Fibroblast of lung (primary cell): ENCODE measurements at regions not wholly inside any gene's neighbourhood (a gene's known extent, or its start where the extent isn't known, plus 50 kb on each side); places are given as distances from the start of the nearest gene placed in this dataset.

Source experiments
- DNase-seq, 2 donors: peaks; one replicate each; pipeline versions ENCODE4 v3.0.0 to v3.0.0-alpha.2; 2010; ENCODE audit warnings: low read depth in 2 of 2
- H2AFZ ChIP-seq: 2 replicates; pipeline ENCODE4 v1.5.1; 2012; ENCODE audit warnings: low read length, control low read depth, inconsistent platforms
- H3K27ac ChIP-seq: 2 replicates; pipeline ENCODE4 v1.5.1; 2011; ENCODE audit warnings: low read length, control low read depth; ENCODE audit not compliant: insufficient read depth
- H3K27me3 ChIP-seq: 2 replicates; pipeline ENCODE4 v1.5.1; 2011; ENCODE audit warnings: mild to moderate bottlenecking, low read length; ENCODE audit not compliant: control insufficient read depth, insufficient read depth
- H3K36me3 ChIP-seq: 2 replicates; pipeline ENCODE4 v1.5.1; 2011; ENCODE audit warnings: low read length; ENCODE audit not compliant: control insufficient read depth, insufficient read depth
- H3K4me1 ChIP-seq: 2 replicates; pipeline ENCODE4 v1.5.1; 2011; ENCODE audit warnings: low read length; ENCODE audit not compliant: control insufficient read depth, insufficient read depth; ENCODE audit errors: extremely low read depth
- H3K4me2 ChIP-seq: 2 replicates; pipeline ENCODE4 v1.5.1; 2011; ENCODE audit warnings: low read length, control low read depth; ENCODE audit not compliant: insufficient read depth; ENCODE audit errors: extremely low read depth
- H3K4me3 ChIP-seq, 4 experiments: fragments of 200-600 bp in 1 of 4; sonication (generic) in 1 of 4; replicated peaks in 1 of 4; 2 replicates each; pipeline ENCODE4 v1.5.1; 2011 to 2016; ENCODE audit warnings: low read length in 4 of 4, low read depth in 3 of 4, mild to moderate bottlenecking in 3 of 4, control low read depth in 2 of 4, inconsistent platforms in 1 of 4, mixed read lengths in 1 of 4; ENCODE audit not compliant: insufficient read depth in 1 of 4; ENCODE audit errors: control extremely low read depth in 1 of 4
- H3K79me2 ChIP-seq: 2 replicates; pipeline ENCODE4 v1.5.1; 2012; ENCODE audit warnings: mild to moderate bottlenecking, low read length, inconsistent platforms; ENCODE audit not compliant: control insufficient read depth, insufficient read depth
- H3K9ac ChIP-seq: 2 replicates; pipeline ENCODE4 v1.5.1; 2011; ENCODE audit warnings: mild to moderate bottlenecking, low read length, control low read depth; ENCODE audit not compliant: insufficient read depth
- H3K9me3 ChIP-seq: 2 replicates; pipeline ENCODE4 v1.5.1; 2012; ENCODE audit warnings: low read depth, low read length; ENCODE audit not compliant: control insufficient read depth, insufficient read depth
- H4K20me1 ChIP-seq: 2 replicates; pipeline ENCODE4 v1.5.1; 2011; ENCODE audit warnings: low read length; ENCODE audit not compliant: control insufficient read depth, insufficient read depth; ENCODE audit errors: extremely low read depth
- CTCF ChIP-seq, 2 donors: IDR thresholded peaks in 1 of 2; conservative IDR thresholded peaks in 1 of 2; 1 replicate in 1 of 2; 2 replicates in 1 of 2; pipeline ENCODE4 v1.5.1; 2011 to 2012; ENCODE audit warnings: low read length in 2 of 2, control low read depth in 1 of 2, inconsistent platforms in 1 of 2, low read depth in 1 of 2, mild to moderate bottlenecking in 1 of 2
- EZH2 ChIP-seq: IDR thresholded peaks from 2 replicates; pipeline ENCODE4 v1.5.1; 2012; ENCODE audit warnings: low read length, control low read depth, mild to moderate bottlenecking; ENCODE audit errors: missing control alignments

DNA sequence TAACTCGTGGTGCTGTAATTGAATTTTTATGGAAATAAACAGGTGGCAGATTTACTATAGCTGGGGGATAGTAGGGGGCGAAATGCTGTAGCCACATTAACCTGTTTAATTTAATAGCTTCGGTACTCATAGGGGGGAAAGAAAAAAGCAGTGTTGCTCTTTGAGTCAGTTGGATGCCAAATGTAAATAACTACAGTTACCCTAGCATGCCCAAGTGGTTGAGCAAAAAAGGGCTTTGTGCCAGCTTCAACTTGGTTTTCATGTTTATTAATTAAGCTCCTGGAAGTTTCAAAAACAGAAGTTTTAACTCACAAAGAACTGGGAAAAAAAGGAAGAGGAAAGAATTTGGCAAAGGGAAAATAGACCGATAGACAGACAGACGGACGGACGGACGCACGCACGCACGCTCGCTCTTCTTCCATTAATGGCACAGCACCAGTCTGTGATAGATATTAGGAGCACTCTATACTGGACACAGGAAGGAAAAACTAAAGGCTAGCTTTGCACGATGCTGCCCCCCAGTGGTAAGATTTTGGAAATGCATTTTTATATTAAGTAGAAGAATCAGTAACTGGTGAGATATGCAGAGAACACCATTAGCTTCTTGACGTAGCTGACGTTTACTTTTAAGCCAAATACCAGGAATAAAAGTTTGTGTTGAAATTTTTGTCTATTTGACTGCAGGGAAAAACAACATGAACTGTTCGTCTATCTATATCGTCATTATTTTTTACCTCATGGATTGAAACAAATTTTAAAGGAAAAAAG is 151.8 kb downstream of the SLC7A11 start:
- H3K9me3 ChIP-seq = no peaks in the 10 kb centered on the region
- H3K4me3 ChIP-seq = peak overlapping the region; percentile 6 to 45 (median 28)
- peak overlapping the region; percentile 49 for H3K4me2 ChIP-seq
- no peaks in the 10 kb centered on the region for H3K79me2 ChIP-seq
- H2AFZ ChIP-seq = no peak overlapping the region
- H3K27me3 ChIP-seq = no peaks in the 10 kb centered on the region
- peak; percentile 65 to 88 for DNase-seq
- no peak overlapping the region for H3K27ac ChIP-seq
- H3K9ac ChIP-seq = no peak overlapping the region
- no peaks in the 10 kb centered on the region for H3K36me3 ChIP-seq
- no peaks in the 10 kb centered on the region for H3K4me1 ChIP-seq
- TF ChIP-seq EZH2 (no peak), CTCF (conservative IDR thresholded peaks at IDR 0.05 in 1 of 2, IDR thresholded peaks at IDR 0.05 in 1 of 2; ENCODE audit: low read depth in 1 of 2, low read length in 2 of 2) (peak; percentile 67 to 69)
- no peaks in the 10 kb centered on the region for H4K20me1 ChIP-seq

GRCh38 chr4:138088449-138089208 is 153.5 kb downstream of the SLC7A11 start:
- Histone ChIP-seq H3K4me2 (no peak overlapping the region), H3K9ac (no peak overlapping the region), H3K27ac (no peak overlapping the region), H3K27me3 (no peaks in the 10 kb centered on the region), H3K9me3 (no peaks in the 10 kb centered on the region), H2AFZ (no peak overlapping the region), H3K36me3 (no peaks in the 10 kb centered on the region), H4K20me1 (no peaks in the 10 kb centered on the region), H3K79me2 (no peaks in the 10 kb centered on the region), H3K4me1 (no peaks in the 10 kb centered on the region), H3K4me3 (no peak overlapping the region)
- TF ChIP-seq EZH2 = no peak
- DNase-seq = no peak

DNA sequence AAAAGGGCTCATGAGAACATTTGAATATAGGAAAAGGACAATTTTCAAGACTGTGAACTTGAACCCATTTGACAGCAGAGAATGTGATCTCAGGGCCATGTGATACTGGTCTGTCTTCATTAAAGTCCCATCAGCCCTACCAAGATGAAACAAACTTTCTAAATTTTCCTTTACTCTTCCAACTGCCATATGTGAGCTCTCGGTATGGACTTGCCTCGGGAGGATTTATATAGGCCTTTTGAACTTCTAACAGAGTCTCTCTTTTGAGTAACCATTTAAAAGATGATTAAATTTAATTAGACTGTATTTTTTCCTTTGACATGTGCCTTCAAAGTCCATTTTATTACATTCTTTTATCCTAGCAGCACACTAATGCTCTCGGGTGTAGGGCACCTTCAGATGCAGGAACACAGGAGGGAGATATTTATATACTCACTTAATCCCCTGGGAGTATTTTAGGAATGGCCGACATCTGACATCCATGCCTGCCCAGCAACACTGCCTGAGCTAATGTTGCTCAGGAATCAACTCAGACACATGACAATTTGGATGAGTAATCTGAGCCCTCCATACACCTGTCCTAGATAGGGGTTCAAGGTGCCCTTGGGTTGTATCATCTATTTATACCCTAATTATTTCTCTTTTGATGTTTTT is 155.0 kb downstream of the SLC7A11 start:
- Histone ChIP-seq H3K9ac (no peak overlapping the region), H3K27me3 (no peaks in the 10 kb centered on the region), H3K4me2 (no peak overlapping the region), H3K4me1 (no peaks in the 10 kb centered on the region), H3K9me3 (no peaks in the 10 kb centered on the region), H2AFZ (no peak overlapping the region), H3K79me2 (no peaks in the 10 kb centered on the region), H3K4me3 (no peak overlapping the region), H3K36me3 (no peaks in the 10 kb centered on the region), H4K20me1 (no peaks in the 10 kb centered on the region), H3K27ac (no peak overlapping the region)
- no peak for DNase-seq
- TF ChIP-seq CTCF (conservative IDR thresholded peaks at IDR 0.05 in 1 of 2, IDR thresholded peaks at IDR 0.05 in 1 of 2; ENCODE audit: low read depth in 1 of 2, low read length in 2 of 2) (no peak), EZH2 (no peak)
